ENCODE measurements at regions not wholly inside any gene's neighbourhood (a gene's known extent, or its start where the extent isn't known, plus 50 kb on each side); places are given as distances from the start of the nearest gene placed in this dataset.

GRCh38 chr1:182147951-182148350 is 86.4 kb upstream of the ZNF648 start:
- DNase-seq: no peak

- DNase-seq: no peak
Measured at GRCh38 chr1:182147136-182147820, 85.8 kb upstream of the ZNF648 start.

GRCh38 chr1:182146286-182146685 is 84.8 kb upstream of the ZNF648 start:
- no peak for DNase-seq

- DNase-seq: no peak
Measured at GRCh38 chr1:182145441-182145840, 83.9 kb upstream of the ZNF648 start.

DNA sequence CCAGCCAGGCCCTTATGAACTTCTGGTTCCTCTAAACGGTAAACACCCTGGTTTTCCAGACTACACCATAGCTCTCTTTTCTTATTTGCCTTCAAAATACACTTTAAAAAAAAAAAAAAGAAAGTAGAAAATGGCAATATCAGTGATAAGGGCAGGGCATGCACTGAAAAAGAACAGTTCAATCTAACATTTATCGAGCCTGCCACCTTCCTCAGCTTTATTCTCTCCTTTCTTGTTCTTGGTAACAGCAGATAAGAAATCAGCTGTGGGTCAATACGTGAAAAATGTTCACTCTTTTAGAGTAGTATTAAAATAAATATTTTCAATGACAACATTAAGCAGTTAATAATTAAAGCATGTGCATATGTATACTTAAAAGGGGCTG is 83.1 kb upstream of the ZNF648 start:
- DNase-seq: no peak

GRCh38 chr1:182143825-182144645 is 82.5 kb upstream of the ZNF648 start:
- peak; percentile 7 for DNase-seq

DNA sequence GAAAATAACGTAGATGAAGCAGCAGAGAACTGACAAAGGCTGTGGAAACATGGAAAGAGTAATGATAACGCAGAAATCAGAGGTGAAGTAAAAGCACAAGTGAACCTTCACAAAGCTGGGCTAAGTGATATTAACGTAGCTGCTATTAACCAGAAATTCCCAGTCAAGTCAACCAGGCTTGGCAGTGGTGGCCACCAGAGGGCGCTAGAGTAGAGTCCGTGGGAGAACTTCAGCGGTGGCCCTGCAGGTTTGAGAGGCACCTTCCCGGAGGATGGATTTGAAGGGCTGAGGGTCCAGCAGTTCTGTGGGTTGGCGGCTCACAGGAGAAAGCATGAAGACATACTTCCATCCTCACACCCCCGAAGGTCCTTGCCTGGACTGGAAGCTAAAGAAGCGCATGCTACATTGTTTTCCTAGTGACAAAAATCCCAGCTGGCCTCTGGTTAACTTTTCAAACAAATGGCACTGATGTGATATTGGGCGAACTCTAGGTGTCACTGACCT is 81.7 kb upstream of the ZNF648 start:
- DNase-seq: peak; percentile 43

GRCh38 chr1:182142621-182143020 is 81.1 kb upstream of the ZNF648 start:
- no peak for DNase-seq

- DNase-seq: no peak
Measured at GRCh38 chr1:182141040-182141439, 79.5 kb upstream of the ZNF648 start.

DNA sequence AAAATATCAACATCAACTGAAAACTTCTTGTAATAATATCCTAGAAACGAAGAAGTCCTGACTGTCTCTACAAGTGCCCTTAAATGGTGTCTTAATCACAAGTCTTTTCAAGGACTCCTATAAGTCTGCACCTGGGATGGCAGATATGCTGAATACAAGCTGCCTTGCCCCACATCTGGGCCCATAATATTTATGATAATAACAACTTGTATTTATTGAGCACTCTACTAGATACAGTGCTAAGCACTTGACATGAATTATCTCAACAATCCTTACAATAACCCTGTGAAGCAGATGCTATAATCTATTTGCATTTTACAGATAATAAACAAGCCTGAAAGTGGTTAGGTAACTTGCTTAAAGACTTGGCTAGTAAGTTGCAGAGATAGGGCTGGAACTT is 78.0 kb upstream of the ZNF648 start:
- DNase-seq: no peak

DNA sequence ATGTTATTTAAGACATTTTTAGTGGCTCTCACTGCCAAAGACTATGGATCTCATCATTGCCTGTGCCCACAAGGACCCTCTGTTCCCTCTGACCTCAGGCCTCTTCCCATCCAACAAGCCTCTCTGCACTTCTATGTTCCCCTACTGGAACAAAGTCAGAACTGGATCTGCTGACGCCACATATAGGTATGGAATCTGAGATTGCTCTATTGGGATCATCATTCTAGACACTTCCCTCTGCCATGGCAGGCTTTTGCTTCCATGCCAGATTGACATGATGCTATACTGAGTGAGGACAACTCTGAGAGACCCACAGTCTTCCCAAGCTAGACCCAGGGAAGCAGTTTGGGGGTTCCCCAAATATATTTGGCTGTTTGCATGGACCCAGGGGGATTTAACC is 76.0 kb upstream of the ZNF648 start:
- no peak for DNase-seq

DNA sequence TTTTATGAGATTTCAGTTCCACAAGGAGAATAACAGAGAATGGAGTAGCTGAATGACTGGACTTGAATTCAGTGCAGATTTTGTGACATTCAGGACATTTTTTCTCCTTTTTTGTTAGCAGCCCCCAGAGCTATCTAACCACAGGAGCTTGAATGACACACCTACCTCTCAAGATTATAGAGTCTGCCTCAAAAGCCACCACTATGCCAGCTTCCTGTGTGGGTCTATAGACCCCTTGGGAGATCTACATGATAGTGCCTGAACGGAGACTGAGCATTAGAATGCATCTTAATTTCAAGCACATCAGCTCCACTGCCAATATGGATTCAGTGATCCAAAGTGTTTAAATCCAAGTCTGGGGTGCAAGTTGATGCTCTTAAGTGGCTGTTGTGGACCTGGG is 74.4 kb upstream of the ZNF648 start:
- DNase-seq: no peak

DNA sequence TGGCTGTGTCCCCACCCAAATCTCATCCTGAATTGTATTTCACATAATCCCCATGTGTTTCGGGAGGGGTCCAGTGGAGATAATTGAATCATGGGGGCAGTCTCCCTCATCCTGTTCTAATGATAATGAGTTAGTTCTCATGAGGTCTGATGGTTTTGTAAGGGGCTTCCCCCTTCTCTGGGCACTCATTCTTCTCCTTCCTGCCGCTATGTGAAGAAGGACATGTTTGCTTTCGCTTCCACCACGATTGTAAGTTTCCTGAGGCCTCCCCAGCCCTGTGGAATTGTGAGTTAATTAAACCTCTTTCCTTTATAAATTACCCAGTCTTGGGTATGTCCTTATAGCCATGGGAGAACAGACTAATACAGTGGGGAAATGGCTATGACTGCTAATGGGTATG is 72.7 kb upstream of the ZNF648 start:
- DNase-seq: no peak

DNA sequence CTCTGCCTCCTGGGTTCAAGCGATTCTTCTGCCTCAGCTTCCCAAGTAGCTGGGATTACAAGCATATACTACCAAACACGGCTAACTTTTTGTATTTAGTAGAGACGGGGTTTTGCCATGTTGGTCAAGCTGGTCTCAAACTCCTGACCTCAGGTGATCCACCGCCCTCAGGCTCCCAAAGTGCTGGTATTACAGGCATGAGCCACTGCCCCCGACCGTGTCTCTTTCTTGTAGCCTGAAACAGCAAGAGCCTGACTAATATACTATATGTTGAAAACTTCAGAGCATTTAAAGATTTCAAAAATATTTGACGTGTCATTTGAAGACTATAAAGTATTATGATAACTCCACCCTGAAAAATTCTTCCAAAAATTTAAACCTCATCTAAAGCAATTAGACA is 71.7 kb upstream of the ZNF648 start:
- DNase-seq: no peak

DNA sequence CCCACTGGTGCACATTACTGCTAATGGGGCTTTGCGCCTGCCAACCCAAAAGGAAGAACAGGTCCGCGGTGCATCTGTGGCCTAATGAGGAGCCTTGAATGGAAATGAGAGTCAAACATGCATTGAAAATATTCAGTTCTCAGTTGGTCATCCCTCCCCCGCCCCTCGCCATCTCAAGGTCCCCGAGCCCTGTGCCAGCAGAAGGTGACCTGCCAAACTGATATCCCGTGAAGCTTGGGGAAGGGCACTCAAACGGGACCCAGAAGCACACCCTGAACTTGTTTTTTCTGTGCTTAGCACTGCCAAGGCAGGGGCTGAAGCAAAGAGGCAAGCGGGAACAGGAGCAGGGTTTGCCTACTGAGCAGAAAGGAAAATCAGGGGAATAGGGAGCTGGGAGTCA is 67.9 kb upstream of the ZNF648 start:
- no peak for DNase-seq

DNA sequence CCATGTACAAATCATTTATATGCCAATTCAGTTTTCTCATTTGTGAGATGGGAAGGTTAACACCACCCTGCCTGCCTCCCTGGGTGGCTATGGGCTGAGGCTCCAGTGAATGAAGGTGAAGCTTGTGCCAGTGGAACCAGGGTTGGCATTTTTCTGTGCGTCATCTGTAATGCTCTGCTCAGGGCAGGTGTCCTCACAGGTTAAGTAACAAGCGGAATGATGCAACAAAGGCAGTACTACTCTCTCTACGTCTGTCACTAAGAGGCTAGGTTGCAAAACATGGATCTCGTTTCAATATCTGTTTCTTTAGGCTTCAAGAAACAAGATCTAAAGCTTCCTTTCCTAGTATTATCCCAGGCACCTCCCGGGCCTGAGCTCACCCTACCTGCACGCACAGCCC is 67.0 kb upstream of the ZNF648 start:
- DNase-seq: no peak

DNA sequence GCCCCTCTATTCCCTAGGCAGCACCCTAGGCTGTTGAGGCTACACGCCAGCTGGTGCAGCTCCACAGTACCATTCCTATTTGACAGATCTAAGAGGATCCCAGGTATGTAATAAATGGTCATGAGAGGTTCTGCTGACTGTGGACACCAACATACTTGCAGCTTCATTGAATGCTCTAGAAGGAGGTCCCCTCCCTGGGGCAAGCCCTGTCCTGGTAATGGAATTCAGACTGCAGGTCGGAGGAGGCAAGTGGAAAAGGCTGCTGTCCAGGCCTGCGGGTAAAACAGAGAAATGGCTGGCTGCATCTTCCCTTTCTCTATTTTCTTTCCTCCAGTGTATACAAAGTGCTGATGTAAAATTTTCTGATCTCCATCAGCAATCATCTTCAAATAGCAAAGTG is 66.1 kb upstream of the ZNF648 start:
- no peak for DNase-seq

- DNase-seq: no peak
Measured at GRCh38 chr1:182126272-182126800, 64.8 kb upstream of the ZNF648 start.

- DNase-seq: no peak
Measured at GRCh38 chr1:182122913-182123260, 61.4 kb upstream of the ZNF648 start.

- DNase-seq: no peak
Measured at GRCh38 chr1:182122256-182122912, 60.9 kb upstream of the ZNF648 start.

DNA sequence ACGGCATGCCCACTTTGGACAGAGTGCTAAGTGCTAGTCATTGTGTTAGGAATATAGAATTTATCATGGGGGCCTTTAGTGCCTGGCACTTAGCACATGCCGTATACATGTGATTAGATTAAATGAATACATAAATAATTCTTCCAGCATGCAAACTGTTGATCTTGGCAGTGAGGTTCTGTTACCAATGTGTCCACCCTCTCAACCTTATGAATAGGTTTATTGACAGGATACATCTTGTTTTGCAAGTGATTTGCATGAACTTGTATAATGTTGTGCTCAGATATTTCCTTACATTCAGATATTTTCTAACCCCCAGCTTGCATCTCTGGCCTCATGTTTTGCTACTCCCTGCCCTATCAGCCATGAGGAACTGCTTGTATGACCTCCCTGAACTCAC is 60.3 kb upstream of the ZNF648 start:
- DNase-seq: no peak

GRCh38 chr1:182120411-182121258 is 59.1 kb upstream of the ZNF648 start:
- DNase-seq: no peak

- no peak for DNase-seq
Measured at GRCh38 chr1:182119631-182120030, 58.1 kb upstream of the ZNF648 start.
